ENCODE measurements at regions not wholly inside any gene's neighbourhood (a gene's known extent, or its start where the extent isn't known, plus 50 kb on each side); places are given as distances from the start of the nearest gene placed in this dataset.

- no peak for TF ChIP-seq CTCF (IDR thresholded peaks at IDR 0.05)
- no peak for TF ChIP-seq POLR2A (IDR thresholded peaks at IDR 0.05)
These were observed 341.6 kb upstream of the JAG1 start for GRCh38 chr20:11015440-11015839.
